ENCODE measurements at regions not wholly inside any gene's neighbourhood (a gene's known extent, or its start where the extent isn't known, plus 50 kb on each side); places are given as distances from the start of the nearest gene placed in this dataset.

DNA sequence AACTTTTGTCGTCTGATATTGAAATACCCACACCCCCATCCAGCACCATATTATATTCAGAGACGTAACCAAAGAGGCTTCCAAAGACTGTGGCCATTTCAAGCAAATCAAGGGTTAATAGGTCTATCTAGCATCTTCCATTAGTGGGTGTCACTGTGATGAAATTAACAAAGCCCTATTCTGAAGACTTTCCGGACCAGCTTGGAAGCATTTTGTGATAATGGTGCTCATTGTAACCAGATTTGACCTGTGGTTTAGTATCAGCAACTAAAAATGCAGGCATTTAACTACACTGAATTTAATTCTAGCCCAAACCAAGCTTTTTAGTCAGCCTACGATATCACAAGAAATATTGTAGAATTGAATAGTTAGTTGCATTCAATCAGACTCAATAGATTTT lies 309.7 kb upstream of the TENM3 start:
- TF ChIP-seq, protein P1, sequence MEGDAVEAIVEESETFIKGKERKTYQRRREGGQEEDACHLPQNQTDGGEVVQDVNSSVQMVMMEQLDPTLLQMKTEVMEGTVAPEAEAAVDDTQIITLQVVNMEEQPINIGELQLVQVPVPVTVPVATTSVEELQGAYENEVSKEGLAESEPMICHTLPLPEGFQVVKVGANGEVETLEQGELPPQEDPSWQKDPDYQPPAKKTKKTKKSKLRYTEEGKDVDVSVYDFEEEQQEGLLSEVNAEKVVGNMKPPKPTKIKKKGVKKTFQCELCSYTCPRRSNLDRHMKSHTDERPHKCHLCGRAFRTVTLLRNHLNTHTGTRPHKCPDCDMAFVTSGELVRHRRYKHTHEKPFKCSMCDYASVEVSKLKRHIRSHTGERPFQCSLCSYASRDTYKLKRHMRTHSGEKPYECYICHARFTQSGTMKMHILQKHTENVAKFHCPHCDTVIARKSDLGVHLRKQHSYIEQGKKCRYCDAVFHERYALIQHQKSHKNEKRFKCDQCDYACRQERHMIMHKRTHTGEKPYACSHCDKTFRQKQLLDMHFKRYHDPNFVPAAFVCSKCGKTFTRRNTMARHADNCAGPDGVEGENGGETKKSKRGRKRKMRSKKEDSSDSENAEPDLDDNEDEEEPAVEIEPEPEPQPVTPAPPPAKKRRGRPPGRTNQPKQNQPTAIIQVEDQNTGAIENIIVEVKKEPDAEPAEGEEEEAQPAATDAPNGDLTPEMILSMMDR (conservative IDR thresholded peaks at IDR 0.05; ENCODE audit: low read depth, low read length): no peak
- no peak for DNase-seq (ENCODE audit: low read depth)
- no peak overlapping the region for H3K4me3 ChIP-seq (ENCODE audit: low read depth, low read length)

DNA sequence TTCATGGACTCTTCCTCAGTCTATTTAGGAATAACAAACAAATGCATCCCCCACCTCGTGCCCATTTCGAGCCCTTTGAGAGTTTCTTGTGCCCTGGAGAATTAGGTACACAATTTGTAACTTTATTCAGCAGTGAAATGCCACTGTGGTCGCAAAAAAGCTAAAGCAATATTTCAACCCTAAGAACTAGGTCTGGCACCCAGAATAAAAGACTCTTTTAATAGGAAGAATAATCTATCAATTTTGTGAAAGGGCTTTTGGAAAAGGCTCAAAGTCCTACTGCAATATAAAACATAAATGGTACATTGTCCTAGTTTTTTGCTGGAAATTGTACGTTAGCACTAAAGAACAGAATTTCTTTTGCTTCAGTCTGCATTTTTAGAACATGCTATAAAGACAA lies 304.6 kb upstream of the TENM3 start:
- TF ChIP-seq, protein P1 (conservative IDR thresholded peaks at IDR 0.05; ENCODE audit: low read depth, low read length): no peak
- DNase-seq (ENCODE audit: low read depth): no peak
- H3K4me3 ChIP-seq (ENCODE audit: low read depth, low read length): no peak overlapping the region

DNA sequence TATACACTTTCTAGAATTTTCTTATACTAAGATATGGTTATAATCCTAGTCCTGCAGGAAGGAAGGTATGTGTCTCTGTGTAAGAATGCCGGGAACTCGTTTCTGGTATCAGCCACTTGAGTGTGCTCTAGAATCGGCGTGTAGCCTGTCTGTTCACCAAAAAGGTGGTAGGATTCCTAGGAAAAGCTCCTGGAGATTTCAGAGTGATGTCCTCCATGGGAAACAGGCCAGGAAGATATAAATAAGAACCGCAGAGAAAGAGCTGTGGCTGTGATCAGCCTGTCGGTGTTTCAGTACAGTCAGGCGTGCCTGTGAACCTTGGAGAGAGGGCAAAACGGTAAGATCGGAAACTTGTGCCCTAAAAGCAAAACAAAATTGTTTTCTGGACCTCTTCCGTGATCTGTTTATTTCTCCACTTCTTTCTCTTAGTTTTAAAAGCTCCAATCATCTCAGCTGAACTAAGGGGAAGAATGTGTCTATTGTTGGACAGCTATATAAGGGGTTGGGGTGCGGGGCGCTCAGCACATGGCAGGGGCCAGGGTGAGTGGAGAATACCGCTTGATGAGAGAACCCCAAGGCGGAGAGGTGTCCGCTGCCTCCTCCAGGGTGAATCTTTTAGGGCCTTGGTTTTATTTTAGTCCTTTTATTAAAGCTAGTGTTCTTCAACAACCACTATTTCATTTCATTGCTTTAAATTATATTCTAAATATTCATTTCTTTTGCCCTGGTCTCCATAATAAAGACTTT lies 303.8 kb upstream of the TENM3 start:
- DNase-seq (ENCODE audit: low read depth): no peak

DNA sequence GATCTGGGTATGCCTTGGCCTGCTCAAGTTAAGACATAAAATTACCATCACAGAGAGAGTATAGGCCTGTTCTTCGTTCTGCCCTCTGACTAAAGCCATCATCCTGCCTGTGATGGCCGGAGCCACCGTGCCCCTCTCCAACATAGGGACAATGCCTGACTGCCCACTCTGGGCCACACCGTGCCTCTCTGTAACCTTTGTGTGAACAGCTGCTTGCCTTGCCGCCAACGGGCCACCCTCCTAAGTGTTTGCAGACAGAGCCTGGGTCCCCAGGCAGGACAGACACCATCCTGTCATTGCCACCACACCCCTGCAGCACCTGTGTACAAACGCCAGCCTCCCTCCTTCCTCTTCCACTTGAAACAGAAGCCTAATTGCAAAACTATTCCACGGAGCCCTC lies 298.7 kb upstream of the TENM3 start:
- no peak for DNase-seq (ENCODE audit: low read depth)
- TF ChIP-seq, protein P1 (conservative IDR thresholded peaks at IDR 0.05; ENCODE audit: low read depth, low read length): no peak
- no peak overlapping the region for H3K4me3 ChIP-seq (ENCODE audit: low read depth, low read length)

More for the DNA sequence above, 303.8 kb upstream of the TENM3 start:
- H3K4me3 ChIP-seq (ENCODE audit: low read depth, low read length): no peak overlapping the region
- TF ChIP-seq, protein P1 (conservative IDR thresholded peaks at IDR 0.05; ENCODE audit: low read depth, low read length): no peak

DNA sequence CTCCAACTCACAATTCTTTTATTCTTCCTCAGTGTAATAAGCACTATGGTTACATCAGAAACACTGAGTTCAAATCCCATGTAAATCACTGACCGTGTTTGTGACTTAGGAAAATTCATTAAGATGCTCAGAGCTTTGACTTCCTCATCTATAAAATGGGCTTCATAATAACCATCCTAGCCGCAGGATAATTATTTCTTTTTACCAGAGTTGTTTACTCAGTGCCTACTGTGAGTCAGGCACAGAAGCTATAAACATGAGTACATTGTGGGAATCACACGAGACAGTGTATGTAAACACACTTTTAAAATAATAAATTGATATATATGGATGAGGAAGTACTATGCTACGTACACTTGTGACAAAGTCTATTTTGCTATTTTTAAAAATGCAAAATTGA lies 296.3 kb upstream of the TENM3 start:
- H3K4me3 ChIP-seq (ENCODE audit: low read depth, low read length): no peak overlapping the region
- DNase-seq (ENCODE audit: low read depth): no peak
- TF ChIP-seq, protein P1 (conservative IDR thresholded peaks at IDR 0.05; ENCODE audit: low read depth, low read length): no peak

DNA sequence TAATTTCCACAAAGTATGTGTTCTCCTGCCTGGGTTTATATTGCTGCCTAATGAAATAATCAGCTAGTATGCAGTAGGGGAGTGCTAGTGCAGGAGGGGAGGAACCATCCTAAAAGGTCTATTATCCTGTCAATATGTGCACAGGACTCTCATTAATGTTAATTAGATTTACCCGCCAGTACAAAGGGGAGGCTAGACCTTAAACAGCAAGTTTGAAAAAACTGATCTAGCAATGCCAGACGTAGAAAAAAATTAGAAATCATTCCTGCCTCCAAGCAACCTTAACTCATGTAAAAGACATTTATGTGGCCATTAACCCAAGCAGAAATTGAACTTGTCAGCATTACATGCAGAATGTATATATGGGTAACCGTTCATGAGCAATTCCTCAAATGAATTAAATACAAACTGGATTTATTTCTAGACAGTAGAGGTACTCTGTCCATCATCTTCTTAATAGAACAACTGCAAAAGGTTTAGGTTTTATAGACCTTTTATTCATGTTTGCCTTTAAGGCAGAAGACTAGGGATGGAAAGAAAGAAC lies 294.3 kb upstream of the TENM3 start:
- TF ChIP-seq, protein P1 (conservative IDR thresholded peaks at IDR 0.05; ENCODE audit: low read depth, low read length): no peak
- no peak overlapping the region for H3K4me3 ChIP-seq (ENCODE audit: low read depth, low read length)

More for the DNA sequence above, 294.3 kb upstream of the TENM3 start:
- DNase-seq (ENCODE audit: low read depth): no peak

Measured in epithelial cell of proximal tubule (primary cell).